ENCODE measurements at regions not wholly inside any gene's neighbourhood (a gene's known extent, or its start where the extent isn't known, plus 50 kb on each side); places are given as distances from the start of the nearest gene placed in this dataset.

GRCh38 chr2:180349809-180350208, 342.7 kb upstream of the CWC22 start:
- DNase-seq, result no peak

GRCh38 chr2:180343528-180344345, 336.6 kb upstream of the CWC22 start:
- DNase-seq, result no peak

- DNase-seq, result no peak
Observed at GRCh38 chr2:180337136-180337535, 330.0 kb upstream of the CWC22 start.

GRCh38 chr2:180336550-180336949, 329.5 kb upstream of the CWC22 start:
- no peak for DNase-seq

GRCh38 chr2:180334514-180334913, 327.4 kb upstream of the CWC22 start:
- DNase-seq, result no peak

- DNase-seq, result no peak
Observed at GRCh38 chr2:180328795-180329422, 321.8 kb upstream of the CWC22 start.

GRCh38 chr2:180327185-180327584, 320.1 kb upstream of the CWC22 start:
- DNase-seq, result no peak

- DNase-seq, result peak; percentile 17
Observed at GRCh38 chr2:180325416-180326120, 318.5 kb upstream of the CWC22 start.

GRCh38 chr2:180324182-180324581, 317.1 kb upstream of the CWC22 start:
- no peak for DNase-seq

GRCh38 chr2:180322781-180323180, 315.7 kb upstream of the CWC22 start:
- DNase-seq, result no peak

- no peak for DNase-seq
Observed at GRCh38 chr2:180319586-180320405, 312.7 kb upstream of the CWC22 start.

- no peak for DNase-seq
Observed at GRCh38 chr2:180314086-180314485, 307.0 kb upstream of the CWC22 start.

GRCh38 chr2:180312542-180312941, 305.4 kb upstream of the CWC22 start:
- no peak for DNase-seq

- DNase-seq, result no peak
Observed at GRCh38 chr2:180307096-180307495, 300.0 kb upstream of the CWC22 start.

- DNase-seq, result no peak
Observed at GRCh38 chr2:180306346-180306745, 299.2 kb upstream of the CWC22 start.

- no peak for DNase-seq
Observed at GRCh38 chr2:180291552-180292421, 284.7 kb upstream of the CWC22 start.

GRCh38 chr2:180291060-180291459, 284.0 kb upstream of the CWC22 start:
- DNase-seq, result no peak

GRCh38 chr2:180289627-180290026, 282.5 kb upstream of the CWC22 start:
- DNase-seq, result no peak

- DNase-seq, result no peak
Observed at GRCh38 chr2:180279581-180279980, 272.5 kb upstream of the CWC22 start.

GRCh38 chr2:180276733-180277132, 269.6 kb upstream of the CWC22 start:
- DNase-seq, result no peak

GRCh38 chr2:180268006-180268405, 260.9 kb upstream of the CWC22 start:
- DNase-seq, result no peak

- DNase-seq, result no peak
Observed at GRCh38 chr2:180261976-180262375, 254.9 kb upstream of the CWC22 start.
